Epidermal melanocyte (primary cell): ENCODE measurements at regions not wholly inside any gene's neighbourhood (a gene's known extent, or its start where the extent isn't known, plus 50 kb on each side); places are given as distances from the start of the nearest gene placed in this dataset.

Experiments used
- DNase-seq: peaks from one replicate; pipeline ENCODE4 v3.0.0; 2011; ENCODE audit warnings: low spot score; ENCODE audit not compliant: insufficient read length

GRCh38 chr1:67991546-67991945 is 58.9 kb downstream of the DIRAS3 start:
- no peak for DNase-seq

GRCh38 chr1:67988066-67988465 is 62.4 kb downstream of the DIRAS3 start:
- no peak for DNase-seq

- no peak for DNase-seq
Observed at GRCh38 chr1:67987046-67987799, 63.2 kb downstream of the DIRAS3 start.

- DNase-seq = no peak
Observed at GRCh38 chr1:67983867-67984266, 66.6 kb downstream of the DIRAS3 start.

- DNase-seq = no peak
Observed at GRCh38 chr1:67980028-67980427, 70.4 kb downstream of the DIRAS3 start.

- DNase-seq = no peak
Observed at GRCh38 chr1:67979532-67979931, 70.9 kb downstream of the DIRAS3 start.

- no peak for DNase-seq
Observed at GRCh38 chr1:67978890-67979516, 71.4 kb downstream of the DIRAS3 start.

GRCh38 chr1:67977756-67978155 is 72.7 kb downstream of the DIRAS3 start:
- DNase-seq = no peak

- no peak for DNase-seq
Observed at GRCh38 chr1:67973051-67973450, 77.4 kb downstream of the DIRAS3 start.

GRCh38 chr1:67970088-67970487 is 80.3 kb downstream of the DIRAS3 start:
- DNase-seq = no peak

- no peak for DNase-seq
Observed at GRCh38 chr1:67969446-67969845, 81.0 kb downstream of the DIRAS3 start.

- DNase-seq = no peak
Observed at GRCh38 chr1:67966666-67967009, 83.8 kb downstream of the DIRAS3 start.

GRCh38 chr1:67965995-67966665 is 84.3 kb downstream of the DIRAS3 start:
- DNase-seq = no peak

- no peak for DNase-seq
Observed at GRCh38 chr1:67963263-67963662, 87.2 kb downstream of the DIRAS3 start.

- DNase-seq = no peak
Observed at GRCh38 chr1:67960766-67961165, 89.7 kb downstream of the DIRAS3 start.

- DNase-seq = no peak
Observed at GRCh38 chr1:67958472-67958871, 92.0 kb downstream of the DIRAS3 start.

- no peak for DNase-seq
Observed at GRCh38 chr1:67957066-67957465, 93.4 kb downstream of the DIRAS3 start.

GRCh38 chr1:67956116-67956515 is 94.3 kb downstream of the DIRAS3 start:
- DNase-seq = no peak

- no peak for DNase-seq
Observed at GRCh38 chr1:67955591-67955990, 94.8 kb downstream of the DIRAS3 start.

- DNase-seq = no peak
Observed at GRCh38 chr1:67953301-67953700, 97.1 kb downstream of the DIRAS3 start.

GRCh38 chr1:67952071-67952470 is 98.4 kb downstream of the DIRAS3 start:
- no peak for DNase-seq

- DNase-seq = no peak
Observed at GRCh38 chr1:67951014-67951413, 99.4 kb downstream of the DIRAS3 start.
